ENCODE measurements at regions not wholly inside any gene's neighbourhood (a gene's known extent, or its start where the extent isn't known, plus 50 kb on each side); places are given as distances from the start of the nearest gene placed in this dataset.
"Not testable (repeated sequence)": the region's sequence is repeated elsewhere in the genome, so short reads cannot be mapped to it uniquely, and the experiment has no call there.

- no peak for DNase-seq
Measured at GRCh38 chr2:100704711-100705110, 115.2 kb upstream of the NPAS2 start.

- DNase-seq: no peak
Measured at GRCh38 chr2:100707016-100707947, 112.7 kb upstream of the NPAS2 start.

GRCh38 chr2:100708333-100708732 is 111.6 kb upstream of the NPAS2 start:
- no peak for DNase-seq

GRCh38 chr2:100713106-100713505 is 106.8 kb upstream of the NPAS2 start:
- DNase-seq: no peak

GRCh38 chr2:100714396-100715010 is 105.4 kb upstream of the NPAS2 start:
- DNase-seq: not testable (repeated sequence)

GRCh38 chr2:100715861-100716260 is 104.1 kb upstream of the NPAS2 start:
- not testable (repeated sequence) for DNase-seq

- DNase-seq: no peak
Measured at GRCh38 chr2:100716581-100716980, 103.4 kb upstream of the NPAS2 start.

GRCh38 chr2:100718065-100718629 is 101.8 kb upstream of the NPAS2 start:
- DNase-seq: no peak

- no peak for DNase-seq
Measured at GRCh38 chr2:100720445-100720844, 99.5 kb upstream of the NPAS2 start.

GRCh38 chr2:100721693-100722092 is 98.2 kb upstream of the NPAS2 start:
- DNase-seq: no peak

- DNase-seq: no peak
Measured at GRCh38 chr2:100722125-100722524, 97.8 kb upstream of the NPAS2 start.

GRCh38 chr2:100726866-100727265 is 93.1 kb upstream of the NPAS2 start:
- no peak for DNase-seq

GRCh38 chr2:100730290-100730868 is 89.6 kb upstream of the NPAS2 start:
- peak; percentile 66 for DNase-seq

- no peak for DNase-seq
Measured at GRCh38 chr2:100731535-100731981, 88.4 kb upstream of the NPAS2 start.

- DNase-seq: no peak
Measured at GRCh38 chr2:100733391-100734187, 86.3 kb upstream of the NPAS2 start.

GRCh38 chr2:100736121-100736915 is 83.6 kb upstream of the NPAS2 start:
- no peak for DNase-seq

GRCh38 chr2:100739735-100740432 is 80.1 kb upstream of the NPAS2 start:
- DNase-seq: no peak

GRCh38 chr2:100741880-100742276 is 78.1 kb upstream of the NPAS2 start:
- DNase-seq: no peak

GRCh38 chr2:100742277-100743254 is 77.4 kb upstream of the NPAS2 start:
- no peak for DNase-seq

GRCh38 chr2:100743741-100744140 is 76.2 kb upstream of the NPAS2 start:
- DNase-seq: no peak

All from activated effector memory CD4-positive, alpha-beta T cell treated with anti-CD3 and anti-CD28 coated beads, Interleukin-2, amount 50 U/mL, for 16 hours (primary cell).